ENCODE measurements at regions not wholly inside any gene's neighbourhood (a gene's known extent, or its start where the extent isn't known, plus 50 kb on each side); places are given as distances from the start of the nearest gene placed in this dataset.

DNA sequence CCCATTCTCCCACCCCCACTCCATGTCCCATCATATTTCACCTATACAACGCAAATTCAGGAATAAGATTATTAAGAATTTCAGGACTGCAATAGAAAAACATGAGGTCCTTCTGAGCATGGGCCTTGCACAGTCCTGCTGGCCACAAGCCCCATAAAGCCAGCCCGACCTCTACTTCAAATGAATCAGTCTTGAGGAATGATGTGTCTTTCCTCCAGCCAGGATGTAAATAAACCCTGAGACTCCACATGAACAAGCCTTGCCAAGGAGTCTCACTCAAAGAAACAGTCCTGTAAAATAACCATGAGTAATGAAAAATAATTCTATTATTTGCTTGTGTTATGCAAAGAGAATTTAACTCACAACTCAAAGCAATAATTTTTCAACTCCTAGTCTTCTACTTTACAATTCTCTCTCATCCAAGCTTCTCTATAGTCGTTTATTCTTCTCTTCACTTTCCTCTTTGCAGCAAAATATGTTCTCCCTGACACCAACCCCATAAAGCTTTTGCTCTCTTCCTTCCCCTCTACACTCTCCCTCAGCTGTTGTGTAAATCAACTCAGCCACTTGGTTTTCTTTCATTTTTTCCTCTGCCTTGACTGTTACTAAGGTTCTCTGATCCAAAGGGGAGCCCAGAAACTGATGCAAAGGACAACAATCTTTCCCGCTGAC, 140.1 kb upstream of the MOCS2 start:
- DNase-seq (ENCODE audit: low spot score in 2 of 2, unreplicated experiment in 2 of 2) = no peak
- Mint-ChIP-seq H3K36me3 (no peaks in the 10 kb centered on the region), H3K9me3 (no peaks in the 10 kb centered on the region), H3K27me3 (ENCODE audit: low read depth) (peaks cover 2% of the 10 kb centered on the region), H3K4me3 (no peak overlapping the region), H3K4me1 (no peaks in the 10 kb centered on the region), H3K27ac (no peak overlapping the region)
- TF ChIP-seq, protein P1, sequence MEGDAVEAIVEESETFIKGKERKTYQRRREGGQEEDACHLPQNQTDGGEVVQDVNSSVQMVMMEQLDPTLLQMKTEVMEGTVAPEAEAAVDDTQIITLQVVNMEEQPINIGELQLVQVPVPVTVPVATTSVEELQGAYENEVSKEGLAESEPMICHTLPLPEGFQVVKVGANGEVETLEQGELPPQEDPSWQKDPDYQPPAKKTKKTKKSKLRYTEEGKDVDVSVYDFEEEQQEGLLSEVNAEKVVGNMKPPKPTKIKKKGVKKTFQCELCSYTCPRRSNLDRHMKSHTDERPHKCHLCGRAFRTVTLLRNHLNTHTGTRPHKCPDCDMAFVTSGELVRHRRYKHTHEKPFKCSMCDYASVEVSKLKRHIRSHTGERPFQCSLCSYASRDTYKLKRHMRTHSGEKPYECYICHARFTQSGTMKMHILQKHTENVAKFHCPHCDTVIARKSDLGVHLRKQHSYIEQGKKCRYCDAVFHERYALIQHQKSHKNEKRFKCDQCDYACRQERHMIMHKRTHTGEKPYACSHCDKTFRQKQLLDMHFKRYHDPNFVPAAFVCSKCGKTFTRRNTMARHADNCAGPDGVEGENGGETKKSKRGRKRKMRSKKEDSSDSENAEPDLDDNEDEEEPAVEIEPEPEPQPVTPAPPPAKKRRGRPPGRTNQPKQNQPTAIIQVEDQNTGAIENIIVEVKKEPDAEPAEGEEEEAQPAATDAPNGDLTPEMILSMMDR (IDR thresholded peaks at IDR 0.05; ENCODE audit: unreplicated experiment) = no peak

DNA sequence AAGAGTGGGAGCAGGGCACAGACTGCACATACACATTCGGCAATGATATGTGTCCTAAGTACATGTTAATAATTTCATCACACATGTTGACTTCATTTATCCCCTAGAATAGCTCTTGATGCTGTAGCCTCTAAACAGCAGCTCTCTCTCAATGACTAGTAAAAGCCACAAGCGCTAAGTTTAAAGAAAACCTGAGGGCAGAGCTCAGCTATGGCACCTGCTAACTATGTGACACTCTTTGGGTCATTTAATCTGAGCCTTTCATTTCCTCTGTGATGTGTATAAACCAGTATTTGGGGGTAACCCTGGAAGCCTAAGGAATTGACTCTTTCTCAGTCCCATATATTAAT, 140.6 kb upstream of the MOCS2 start:
- DNase-seq (ENCODE audit: low spot score in 2 of 2, unreplicated experiment in 2 of 2) = no peak
- Mint-ChIP-seq H3K9me3 (no peaks in the 10 kb centered on the region), H3K36me3 (no peaks in the 10 kb centered on the region), H3K4me3 (no peak overlapping the region), H3K27ac (no peak overlapping the region), H3K4me1 (no peaks in the 10 kb centered on the region), H3K27me3 (ENCODE audit: low read depth) (peaks cover 2% of the 10 kb centered on the region)
- TF ChIP-seq, protein P1 (IDR thresholded peaks at IDR 0.05; ENCODE audit: unreplicated experiment) = no peak

DNA sequence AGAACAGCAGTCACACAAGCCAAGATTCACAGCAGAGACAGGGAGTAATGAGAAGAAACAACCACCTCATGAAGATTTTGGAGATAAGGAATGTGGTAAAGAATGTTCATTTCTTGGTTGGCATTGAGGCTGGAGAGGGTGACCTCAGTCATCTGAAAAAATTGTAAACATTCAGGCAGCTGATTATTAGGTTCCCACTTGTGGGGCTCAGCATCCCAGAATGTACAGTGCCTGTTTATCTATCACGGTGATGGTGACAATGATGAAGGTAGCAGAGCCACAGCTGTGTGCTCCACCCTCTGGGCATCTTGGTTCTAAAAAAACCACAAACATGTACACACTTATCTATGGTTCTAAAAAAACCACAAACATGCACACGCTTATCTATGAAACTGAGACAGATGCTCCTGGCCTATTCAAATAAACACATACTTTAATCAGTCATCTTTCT, 143.9 kb upstream of the MOCS2 start:
- TF ChIP-seq, protein P1 (IDR thresholded peaks at IDR 0.05; ENCODE audit: unreplicated experiment) = no peak
- Mint-ChIP-seq H3K9me3 (peaks cover 6% of the 10 kb centered on the region), H3K4me1 (no peaks in the 10 kb centered on the region), H3K27me3 (ENCODE audit: low read depth) (no peaks in the 10 kb centered on the region), H3K4me3 (no peak overlapping the region), H3K36me3 (no peaks in the 10 kb centered on the region), H3K27ac (no peak overlapping the region)
- no peak for DNase-seq (ENCODE audit: low spot score in 2 of 2, unreplicated experiment in 2 of 2)

DNA sequence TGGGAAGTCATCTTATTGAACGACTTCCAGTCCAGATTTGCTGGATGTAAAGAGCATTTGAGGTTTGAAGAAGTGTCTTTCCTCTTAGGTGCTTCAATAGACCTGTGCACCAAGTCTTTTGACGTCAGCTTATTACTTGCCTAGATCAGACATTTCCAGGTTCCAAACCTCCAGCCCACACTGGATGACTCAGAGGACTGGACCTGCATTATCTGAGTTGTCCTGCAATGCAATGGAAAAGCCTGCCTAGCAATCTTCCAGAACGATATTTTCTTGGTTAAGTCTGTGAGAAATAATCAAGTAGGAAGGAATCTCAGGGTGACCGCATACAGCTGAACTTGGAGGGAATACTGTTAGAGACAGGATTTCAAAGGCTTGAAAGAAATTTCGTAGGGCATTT, 147.2 kb upstream of the MOCS2 start:
- Mint-ChIP-seq H3K9me3 (peaks cover 7% of the 10 kb centered on the region), H3K27me3 (ENCODE audit: low read depth) (no peaks in the 10 kb centered on the region), H3K4me1 (no peaks in the 10 kb centered on the region), H3K4me3 (no peak overlapping the region), H3K36me3 (no peaks in the 10 kb centered on the region), H3K27ac (no peak overlapping the region)
- DNase-seq (ENCODE audit: low spot score in 2 of 2, unreplicated experiment in 2 of 2) = no peak
- TF ChIP-seq, protein P1 (IDR thresholded peaks at IDR 0.05; ENCODE audit: unreplicated experiment) = no peak

DNA sequence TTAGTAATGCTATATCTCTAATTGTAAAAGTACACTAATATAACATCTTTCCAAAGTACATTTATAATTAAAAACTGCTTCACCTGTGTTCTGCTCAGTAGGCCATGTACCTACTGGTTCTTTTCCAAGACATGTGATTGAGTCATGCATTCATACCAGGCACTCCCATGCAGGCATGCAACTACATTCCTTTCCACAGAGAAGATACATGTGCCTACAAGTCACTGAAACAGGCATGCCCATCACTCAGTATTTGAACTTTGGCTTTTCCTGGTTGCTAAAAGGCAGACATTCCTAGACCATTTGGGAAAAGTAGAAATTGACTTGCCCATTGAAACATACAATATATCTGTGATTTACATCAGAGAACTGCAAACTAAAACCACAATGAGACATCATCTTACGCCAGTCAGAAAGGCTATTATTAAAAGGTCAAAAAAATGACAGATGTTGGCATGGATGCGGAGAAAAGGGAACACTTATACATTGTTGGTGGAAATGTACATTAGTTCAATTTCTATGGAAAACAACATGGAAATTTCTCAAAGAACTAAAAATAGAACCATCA, 148.3 kb upstream of the MOCS2 start:
- no peak for DNase-seq (ENCODE audit: low spot score in 2 of 2, unreplicated experiment in 2 of 2)
- no peak overlapping the region for H3K27ac Mint-ChIP-seq
- no peaks in the 10 kb centered on the region for H3K4me1 Mint-ChIP-seq
- H3K9me3 Mint-ChIP-seq = peaks cover 7% of the 10 kb centered on the region
- TF ChIP-seq, protein P1 (IDR thresholded peaks at IDR 0.05; ENCODE audit: unreplicated experiment) = no peak
- no peak overlapping the region for H3K4me3 Mint-ChIP-seq
- no peaks in the 10 kb centered on the region for H3K36me3 Mint-ChIP-seq
- no peaks in the 10 kb centered on the region for H3K27me3 Mint-ChIP-seq (ENCODE audit: low read depth)

All from mesothelial cell of epicardium (in vitro differentiated cells).